ELF-1 (cell line): ENCODE measurements at regions not wholly inside any gene's neighbourhood (a gene's known extent, or its start where the extent isn't known, plus 50 kb on each side); places are given as distances from the start of the nearest gene placed in this dataset.

Source experiments
- DNase-seq: peaks from one replicate; pipeline ENCODE4 v3.0.0-alpha.2; 2016; ENCODE audit warnings: low read depth, low spot score

- DNase-seq = no peak
Measured at GRCh38 chr2:76455910-76456309, 745.2 kb upstream of the GCFC2 start.

- no peak for DNase-seq
Measured at GRCh38 chr2:76450024-76450475, 739.3 kb upstream of the GCFC2 start.

- no peak for DNase-seq
Measured at GRCh38 chr2:76448956-76449355, 738.2 kb upstream of the GCFC2 start.

- DNase-seq = no peak
Measured at GRCh38 chr2:76447294-76447693, 736.6 kb upstream of the GCFC2 start.

GRCh38 chr2:76446872-76447271 lies 736.2 kb upstream of the GCFC2 start:
- DNase-seq = no peak

- no peak for DNase-seq
Measured at GRCh38 chr2:76445880-76446279, 735.2 kb upstream of the GCFC2 start.

- DNase-seq = no peak
Measured at GRCh38 chr2:76444732-76445131, 734.0 kb upstream of the GCFC2 start.

- no peak for DNase-seq
Measured at GRCh38 chr2:76437564-76437963, 726.8 kb upstream of the GCFC2 start.

- no peak for DNase-seq
Measured at GRCh38 chr2:76429374-76429773, 718.7 kb upstream of the GCFC2 start.

- no peak for DNase-seq
Measured at GRCh38 chr2:76427452-76427851, 716.7 kb upstream of the GCFC2 start.

GRCh38 chr2:76415821-76416220 lies 705.1 kb upstream of the GCFC2 start:
- no peak for DNase-seq

GRCh38 chr2:76413436-76413835 lies 702.7 kb upstream of the GCFC2 start:
- no peak for DNase-seq

GRCh38 chr2:76406134-76406855 lies 695.6 kb upstream of the GCFC2 start:
- no peak for DNase-seq

GRCh38 chr2:76393356-76393755 lies 682.6 kb upstream of the GCFC2 start:
- no peak for DNase-seq

- no peak for DNase-seq
Measured at GRCh38 chr2:76391678-76392077, 681.0 kb upstream of the GCFC2 start.

GRCh38 chr2:76387294-76387693 lies 676.6 kb upstream of the GCFC2 start:
- no peak for DNase-seq

- no peak for DNase-seq
Measured at GRCh38 chr2:76385943-76386342, 675.2 kb upstream of the GCFC2 start.

GRCh38 chr2:76381624-76382023 lies 670.9 kb upstream of the GCFC2 start:
- DNase-seq = no peak

- no peak for DNase-seq
Measured at GRCh38 chr2:76378140-76378539, 667.4 kb upstream of the GCFC2 start.

GRCh38 chr2:76341439-76341838 lies 630.7 kb upstream of the GCFC2 start:
- no peak for DNase-seq

GRCh38 chr2:76332871-76333270 lies 622.2 kb upstream of the GCFC2 start:
- DNase-seq = no peak

GRCh38 chr2:76330865-76331264 lies 620.1 kb upstream of the GCFC2 start:
- no peak for DNase-seq

- no peak for DNase-seq
Measured at GRCh38 chr2:76326636-76327035, 615.9 kb upstream of the GCFC2 start.

- DNase-seq = no peak
Measured at GRCh38 chr2:76323381-76323780, 612.7 kb upstream of the GCFC2 start.
